ENCODE measurements at regions not wholly inside any gene's neighbourhood (a gene's known extent, or its start where the extent isn't known, plus 50 kb on each side); places are given as distances from the start of the nearest gene placed in this dataset.

DNA sequence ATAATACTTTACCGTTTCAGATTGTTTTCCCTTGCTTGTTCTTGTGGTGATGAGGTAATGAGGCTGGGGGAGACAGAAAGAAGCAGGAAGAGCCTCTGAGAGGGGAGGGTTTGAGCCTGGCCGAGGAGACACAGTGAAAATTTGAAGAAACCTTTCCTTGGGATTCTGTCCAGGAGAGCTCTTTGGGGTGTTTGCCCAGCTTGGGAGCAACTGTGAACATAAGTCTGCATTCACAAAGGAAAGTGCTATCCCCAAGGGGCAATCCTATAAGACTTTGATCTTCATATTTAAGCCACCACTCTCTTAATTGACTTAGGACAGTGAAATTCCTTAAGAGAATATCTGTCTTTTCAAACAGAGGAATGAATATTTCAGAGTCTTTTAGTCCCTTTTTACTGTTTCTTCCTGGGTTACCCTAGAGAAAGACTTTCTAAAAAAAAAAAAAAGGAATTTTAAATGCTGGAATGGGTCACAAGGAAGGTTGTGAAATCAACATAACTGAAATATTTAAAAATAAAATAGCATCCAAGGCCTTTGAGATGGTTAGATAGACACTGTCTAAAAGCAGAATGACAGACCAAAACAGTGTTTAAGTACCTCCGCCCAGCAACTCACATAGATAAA, 52.5 kb upstream of the STAM2 start:
- peak; percentile 8 for DNase-seq (ENCODE audit: low read depth, low spot score)

DNA sequence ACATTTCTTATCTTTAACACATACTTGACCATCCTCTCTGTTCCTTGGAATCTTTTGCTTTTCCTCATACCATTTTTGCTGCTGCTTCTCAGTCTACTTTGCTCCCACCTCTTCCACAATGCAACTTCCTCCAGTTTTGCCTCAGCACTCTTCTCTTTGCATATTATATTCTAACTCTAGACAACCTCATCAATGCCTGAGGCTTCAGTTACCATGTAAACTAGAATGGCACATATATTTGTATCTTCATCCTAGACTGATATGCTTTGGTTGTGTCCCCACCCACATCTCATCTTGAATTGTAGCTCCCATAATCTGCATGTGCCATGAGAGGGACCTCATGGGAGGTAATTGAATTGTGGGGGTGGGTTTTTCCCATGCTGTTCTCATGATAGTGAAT, 55.9 kb upstream of the STAM2 start:
- DNase-seq (ENCODE audit: low read depth, low spot score), result no peak

DNA sequence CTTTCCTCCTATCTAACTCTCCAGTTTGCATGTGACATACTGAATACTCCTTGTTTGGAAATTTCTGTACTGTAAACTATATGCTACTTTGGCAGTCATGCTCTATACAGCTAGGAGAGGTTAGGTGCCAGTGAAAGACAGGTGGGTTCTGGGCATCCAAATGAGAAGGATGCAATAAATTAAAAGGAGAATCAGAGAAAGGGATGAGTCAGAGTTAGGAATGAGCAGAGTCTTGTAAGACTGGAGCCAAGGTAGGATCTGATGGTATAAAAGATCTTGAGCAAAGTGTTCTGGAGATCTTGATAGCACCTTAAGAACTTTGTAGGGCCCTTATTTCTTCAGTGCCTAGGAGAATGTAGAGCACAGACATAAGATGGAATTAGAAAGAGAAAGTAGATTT, 58.7 kb upstream of the STAM2 start:
- no peak for DNase-seq (ENCODE audit: low read depth, low spot score)

DNA sequence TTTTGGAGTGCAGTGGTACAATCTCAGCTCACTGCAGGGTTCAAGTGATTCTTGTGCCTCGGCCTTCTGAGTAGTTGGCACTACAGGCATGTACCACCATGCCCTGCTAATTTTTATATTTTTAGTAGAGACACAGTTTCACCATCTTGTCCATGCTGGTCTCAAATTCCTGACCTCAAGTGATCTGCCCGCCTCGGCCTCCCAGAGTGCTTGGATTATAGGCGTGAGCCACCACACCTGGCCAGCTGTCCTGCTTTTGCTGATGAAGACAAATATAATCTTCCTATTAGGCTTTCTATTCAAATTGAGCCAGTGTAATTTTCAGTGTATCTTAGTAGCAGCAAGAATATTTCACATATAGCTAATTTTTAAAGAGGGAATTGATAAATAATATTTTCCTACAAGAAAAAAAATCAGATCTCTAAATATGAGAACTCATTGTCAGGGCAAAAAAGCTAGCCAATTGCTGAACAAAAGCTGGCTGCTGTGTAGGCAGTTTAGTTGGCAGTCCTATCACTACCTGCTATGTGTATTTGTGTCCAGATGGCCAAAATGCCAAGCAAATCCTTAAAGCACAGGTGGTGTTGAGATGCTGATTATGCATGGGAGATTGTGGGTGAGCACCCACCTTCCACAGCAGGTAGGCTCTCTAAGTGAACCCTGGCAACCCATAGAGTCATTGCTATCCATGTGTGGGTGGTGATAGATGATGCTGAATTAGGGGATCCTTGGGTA, 60.8 kb upstream of the STAM2 start:
- DNase-seq (ENCODE audit: low read depth, low spot score), result no peak

DNA sequence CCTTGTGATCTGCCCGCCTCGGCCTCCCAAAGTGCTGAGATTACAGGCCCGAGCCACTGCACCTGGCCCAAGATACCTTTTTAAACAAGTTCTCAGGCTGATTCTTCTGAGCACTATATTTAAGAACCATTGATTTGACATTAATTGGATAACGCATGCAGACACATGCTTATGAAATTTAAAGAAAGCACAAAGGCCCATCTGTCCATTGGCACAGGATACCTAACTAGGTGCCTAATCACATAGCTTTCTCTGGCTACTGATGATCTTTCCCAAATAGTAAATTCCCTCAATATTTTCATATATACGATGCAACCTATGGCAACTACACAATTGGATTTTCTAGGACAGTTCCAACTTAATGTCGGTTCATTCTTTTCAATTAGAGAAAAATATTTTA, 62.5 kb upstream of the STAM2 start:
- DNase-seq (ENCODE audit: low read depth, low spot score), result no peak

DNA sequence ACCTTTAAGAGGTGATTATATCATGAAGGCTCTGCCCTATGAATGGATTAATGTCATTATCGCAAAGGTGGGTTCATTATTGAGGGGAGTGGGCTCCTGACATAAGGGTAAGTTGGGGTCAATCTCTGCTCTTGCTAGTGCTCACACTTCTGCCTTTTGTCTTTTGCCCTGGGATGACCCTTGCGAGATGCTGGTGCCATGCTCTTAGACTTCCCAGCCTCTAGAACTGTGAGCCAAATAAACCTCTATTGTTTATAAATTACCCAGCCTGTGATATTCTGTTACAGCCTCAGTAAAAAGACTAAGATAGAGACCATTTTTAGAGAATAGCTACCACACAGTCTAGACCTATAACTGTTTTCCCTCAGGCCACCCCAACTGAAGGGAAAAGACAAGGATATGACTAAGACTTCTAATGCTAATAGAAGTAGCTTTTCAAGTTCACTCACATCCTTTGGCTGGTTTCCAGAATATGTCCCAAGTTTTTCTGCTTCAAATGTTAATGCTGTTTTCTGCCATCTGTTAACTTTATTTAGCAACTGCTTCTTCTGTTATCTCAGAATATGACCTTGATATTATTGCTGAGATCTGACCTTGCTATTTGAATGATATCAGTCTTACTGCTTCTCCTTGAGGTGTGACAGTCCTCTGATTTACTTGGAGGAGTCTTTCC, 65.1 kb upstream of the STAM2 start:
- no peak for DNase-seq (ENCODE audit: low read depth, low spot score)

DNA sequence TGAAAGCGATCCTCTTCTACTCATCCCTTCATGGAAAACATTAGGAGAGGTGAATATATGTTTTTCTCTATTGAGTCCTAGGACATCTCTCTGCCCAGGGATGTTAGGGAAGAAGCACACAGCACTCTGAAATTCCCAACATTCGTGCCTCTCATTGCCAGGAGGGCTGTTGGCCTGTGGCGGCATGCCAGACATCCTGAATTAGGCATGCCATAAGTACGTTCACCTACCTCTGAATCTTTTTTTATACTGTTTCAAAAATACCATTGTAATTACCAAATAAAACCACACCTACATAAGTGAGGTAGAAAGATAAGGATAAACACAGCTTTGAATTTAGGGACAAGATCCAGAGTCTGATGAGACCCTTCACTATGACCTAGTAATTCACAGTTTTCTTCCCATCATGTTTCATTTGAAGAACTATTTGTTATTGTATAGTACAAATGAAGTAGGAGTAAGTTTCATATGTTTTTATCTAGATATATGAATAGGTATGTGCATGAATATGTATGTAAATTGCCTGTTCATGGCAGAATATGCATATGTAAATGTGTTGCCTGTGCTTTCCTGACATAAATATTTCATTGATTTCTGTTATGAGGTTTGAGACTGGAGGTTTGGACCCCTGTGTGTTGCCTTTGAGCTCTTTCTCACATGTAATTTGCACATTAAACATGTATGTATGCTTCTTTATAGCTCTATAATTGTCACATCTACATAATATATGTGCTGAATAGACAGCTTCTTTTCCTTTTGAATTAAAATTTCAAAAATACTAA, 66.6 kb upstream of the STAM2 start:
- DNase-seq (ENCODE audit: low read depth, low spot score), result no peak

DNA sequence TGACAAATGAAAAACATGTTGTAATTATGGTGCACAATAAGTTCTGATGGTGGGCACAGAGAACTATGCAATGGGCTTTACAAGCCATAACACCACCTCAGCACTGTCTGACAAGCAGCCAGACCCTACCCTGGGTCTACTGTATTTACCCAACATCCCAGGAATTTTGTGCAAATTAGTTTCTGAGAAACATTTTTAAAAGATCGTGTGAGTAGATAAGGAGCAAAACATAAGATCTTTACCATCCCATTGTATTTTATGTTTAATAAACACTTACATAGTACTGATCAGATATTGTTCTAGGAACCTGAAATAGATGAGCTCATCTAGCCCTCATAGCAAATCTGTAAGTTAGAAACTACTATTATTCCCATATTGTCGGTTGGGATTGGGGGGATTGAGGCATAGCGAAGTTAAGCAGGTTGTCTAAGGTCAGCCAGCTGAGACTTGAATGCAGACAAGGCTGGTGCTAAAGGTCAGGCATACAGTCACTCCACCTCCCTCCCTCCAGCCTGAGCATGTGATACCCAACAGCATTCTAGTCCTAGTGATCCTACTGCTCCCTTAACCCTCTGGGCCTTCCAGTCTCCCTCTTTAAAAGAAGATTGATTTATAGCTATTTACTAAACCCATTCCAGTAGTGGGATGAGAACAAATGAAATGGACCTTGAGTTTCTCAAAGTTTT, 67.4 kb upstream of the STAM2 start:
- no peak for DNase-seq (ENCODE audit: low read depth, low spot score)

DNA sequence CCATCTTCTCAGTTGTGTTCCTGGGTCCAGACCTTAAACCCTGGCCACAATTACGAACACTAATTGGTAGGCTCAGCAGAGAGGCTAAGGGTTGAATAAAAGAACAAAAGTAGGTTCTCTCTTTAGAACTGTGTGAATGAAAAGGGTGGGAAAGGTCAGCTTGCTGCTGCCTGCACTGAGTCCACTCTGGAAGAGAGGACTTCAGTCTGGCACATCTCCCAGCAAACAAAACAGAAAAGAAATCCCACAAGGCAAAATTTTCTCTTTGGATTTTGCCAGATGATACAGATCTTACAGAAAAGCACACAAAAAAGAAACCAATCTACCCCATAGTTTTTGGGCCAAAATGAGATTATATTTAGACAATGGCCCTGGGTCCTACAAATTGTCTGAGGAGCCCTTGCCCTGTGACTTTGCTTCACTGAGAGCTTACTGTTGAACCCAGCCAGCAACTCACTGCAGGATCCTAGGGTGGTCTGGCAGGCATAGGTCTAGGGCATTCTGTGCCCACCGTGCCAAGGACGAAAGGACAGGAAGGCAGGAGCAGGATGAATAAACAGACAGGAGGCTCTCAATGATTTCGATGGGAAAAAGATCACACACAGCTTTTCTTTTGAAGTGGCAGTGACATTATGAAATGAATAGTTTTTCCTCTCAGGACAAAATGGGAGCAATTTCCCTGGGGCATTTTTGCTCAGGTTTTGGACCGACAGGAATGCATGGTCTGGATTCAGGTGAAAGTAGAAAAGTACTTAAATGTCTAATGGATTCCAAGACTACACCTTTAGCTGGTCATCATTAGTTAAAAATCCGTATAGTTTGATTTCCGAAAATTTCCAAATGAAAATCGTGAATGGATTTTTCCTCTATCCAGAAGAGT, 68.4 kb upstream of the STAM2 start:
- peak; percentile 5 for DNase-seq (ENCODE audit: low read depth, low spot score)

DNA sequence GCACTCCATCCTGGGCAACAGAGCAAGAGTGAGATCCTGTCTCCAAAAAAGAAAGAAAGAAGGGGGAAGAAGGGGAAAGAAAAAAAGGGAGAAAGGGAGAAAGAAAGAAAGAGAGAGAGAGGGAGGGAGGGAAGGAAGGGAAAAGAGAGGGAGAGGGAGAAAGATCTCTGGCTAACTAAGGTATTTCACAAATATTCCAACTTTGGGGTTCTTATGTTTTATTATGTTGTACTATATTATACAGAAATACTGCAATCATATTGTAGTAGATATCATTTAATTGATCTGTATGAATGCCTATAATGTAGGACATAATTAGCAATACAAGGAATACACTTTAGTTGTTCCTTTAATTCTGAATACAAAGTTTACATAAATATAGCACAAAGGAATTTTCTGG, 70.1 kb upstream of the STAM2 start:
- no peak for DNase-seq (ENCODE audit: low read depth, low spot score)

DNA sequence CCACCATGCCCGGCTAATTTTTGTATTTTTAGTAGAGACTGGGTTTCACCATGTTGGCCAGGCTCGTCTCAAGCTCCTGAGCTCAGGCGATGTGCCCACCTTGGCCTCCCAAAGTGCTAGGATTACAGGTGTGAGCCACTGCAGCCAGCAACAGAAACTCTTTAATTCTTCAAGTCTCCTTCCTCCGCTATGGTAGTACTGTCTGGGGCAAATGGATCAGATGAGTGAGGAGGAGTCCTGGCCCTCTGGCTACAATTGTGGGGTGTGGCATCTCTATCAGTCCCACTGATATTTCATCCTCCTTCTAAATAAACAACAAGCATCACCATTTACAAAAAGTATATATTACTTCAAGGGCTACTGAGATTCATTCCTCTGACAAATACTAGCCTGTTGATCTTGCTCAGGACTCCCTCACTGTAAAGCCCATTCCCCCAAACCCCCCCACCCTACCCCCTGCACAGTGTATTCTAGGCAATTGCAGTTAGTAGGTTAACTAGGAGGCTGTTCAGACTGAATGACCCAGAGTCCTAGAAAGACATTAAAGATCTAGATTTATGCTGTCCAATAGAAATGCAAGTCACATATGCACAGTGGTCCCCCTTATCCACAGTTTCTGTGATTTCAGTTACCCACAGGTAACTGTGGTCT, 71.2 kb upstream of the STAM2 start:
- DNase-seq (ENCODE audit: low read depth, low spot score), result no peak

DNA sequence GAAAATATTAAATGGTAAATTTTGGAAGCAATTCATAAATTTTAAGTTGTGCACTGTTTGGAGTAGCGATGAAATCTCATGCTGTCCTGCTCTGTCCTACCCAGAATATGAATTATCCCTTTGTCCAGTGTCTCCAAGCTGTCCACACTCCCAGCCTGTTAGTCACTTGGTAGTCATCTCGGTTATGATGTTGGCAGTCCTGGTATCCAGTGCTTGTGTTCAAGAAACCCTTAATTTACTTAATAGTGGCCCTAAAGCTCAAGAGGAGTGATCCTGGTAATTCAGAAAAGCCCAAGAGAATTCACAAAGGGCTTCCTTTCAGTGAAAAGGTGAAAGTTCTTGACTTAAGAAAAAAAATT, 71.8 kb upstream of the STAM2 start:
- peak; percentile 47 for DNase-seq (ENCODE audit: low read depth, low spot score)

DNA sequence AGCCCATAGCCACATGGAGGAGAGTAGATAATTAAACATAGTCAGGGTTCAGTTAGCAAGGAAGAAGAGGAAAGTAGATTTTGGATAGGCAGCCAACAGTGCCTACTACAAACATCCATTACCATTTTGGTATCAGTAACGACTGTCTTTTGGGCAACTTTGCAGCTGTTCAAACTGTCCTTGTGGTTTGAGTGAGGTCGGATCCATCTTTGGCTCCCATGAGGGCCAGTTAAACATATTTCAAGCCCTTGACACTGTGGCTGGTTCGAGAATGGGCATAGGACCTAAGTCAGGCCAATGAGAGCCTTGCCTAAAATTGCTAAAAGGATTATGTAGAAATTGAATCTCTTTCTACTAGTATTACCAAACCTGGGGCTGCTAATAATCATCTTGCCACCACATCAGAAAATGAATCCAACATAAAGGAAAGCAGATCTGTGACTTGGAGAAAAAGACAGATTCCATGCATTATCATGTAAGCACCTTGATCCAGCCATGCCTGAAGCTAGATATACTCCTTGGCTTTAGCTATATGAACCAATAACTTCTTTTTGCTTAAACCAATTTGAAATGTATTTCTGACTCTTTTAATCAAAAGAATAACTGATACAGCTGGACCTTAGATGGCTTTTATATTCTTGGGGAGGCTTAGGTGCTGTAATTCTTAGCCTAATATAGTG, 75.0 kb upstream of the STAM2 start:
- DNase-seq (ENCODE audit: low read depth, low spot score), result no peak

DNA sequence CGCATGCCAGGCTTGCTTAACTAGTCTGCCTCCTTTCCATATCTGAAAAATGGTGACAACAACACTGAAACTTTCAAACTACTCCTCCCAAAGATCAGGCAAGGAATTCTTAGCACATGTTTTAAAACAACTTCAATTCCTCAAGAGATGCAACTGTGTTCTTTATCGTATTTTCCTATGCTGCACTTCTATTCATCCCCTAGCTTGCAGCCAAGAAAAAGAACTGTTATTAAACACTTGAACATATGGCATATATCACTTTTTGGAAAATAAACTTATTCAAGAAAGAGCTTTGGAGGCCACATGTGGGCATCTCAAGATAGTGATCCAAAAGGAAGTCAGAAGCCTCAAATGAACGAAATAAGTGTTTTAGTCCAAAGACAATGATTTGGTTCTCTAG, 75.6 kb upstream of the STAM2 start:
- no peak for DNase-seq (ENCODE audit: low read depth, low spot score)

DNA sequence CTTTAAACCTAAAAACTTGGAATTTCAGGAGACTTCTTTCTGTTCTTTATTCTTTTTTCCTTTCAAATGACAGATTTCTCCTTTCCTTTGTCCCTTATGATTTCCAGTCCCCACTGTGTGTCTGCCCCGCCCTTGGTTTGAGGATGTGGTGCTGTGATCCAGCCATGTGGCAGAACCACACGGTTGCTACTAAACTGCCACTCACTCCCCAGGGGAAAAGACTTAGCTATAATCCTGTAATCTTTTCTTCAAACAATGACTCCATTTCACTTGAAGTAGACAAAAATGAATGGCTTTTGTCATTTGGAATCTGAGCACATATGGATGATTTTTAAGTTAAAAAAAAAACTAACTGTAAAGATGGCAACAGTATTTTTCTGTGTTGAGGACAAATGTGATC, 76.2 kb upstream of the STAM2 start:
- no peak for DNase-seq (ENCODE audit: low read depth, low spot score)

DNA sequence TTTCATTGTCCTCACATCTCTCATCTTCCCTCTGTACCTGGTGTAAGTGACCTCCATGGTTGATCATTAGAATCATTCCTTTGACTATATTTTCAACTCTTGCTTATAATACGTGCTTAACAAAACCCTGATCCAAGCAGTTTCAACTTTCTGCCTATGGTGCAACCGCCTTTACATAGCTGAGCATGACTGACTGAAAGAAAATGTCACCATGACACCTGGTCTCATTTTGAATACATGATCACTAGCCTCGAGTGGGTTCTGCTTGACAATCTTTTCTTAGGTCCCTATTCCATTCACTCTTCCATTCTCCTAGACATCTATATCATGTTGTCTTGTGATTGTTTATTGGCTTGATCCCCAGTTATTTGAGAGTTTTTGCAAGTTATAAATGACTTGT, 78.9 kb upstream of the STAM2 start:
- no peak for DNase-seq (ENCODE audit: low read depth, low spot score)

DNA sequence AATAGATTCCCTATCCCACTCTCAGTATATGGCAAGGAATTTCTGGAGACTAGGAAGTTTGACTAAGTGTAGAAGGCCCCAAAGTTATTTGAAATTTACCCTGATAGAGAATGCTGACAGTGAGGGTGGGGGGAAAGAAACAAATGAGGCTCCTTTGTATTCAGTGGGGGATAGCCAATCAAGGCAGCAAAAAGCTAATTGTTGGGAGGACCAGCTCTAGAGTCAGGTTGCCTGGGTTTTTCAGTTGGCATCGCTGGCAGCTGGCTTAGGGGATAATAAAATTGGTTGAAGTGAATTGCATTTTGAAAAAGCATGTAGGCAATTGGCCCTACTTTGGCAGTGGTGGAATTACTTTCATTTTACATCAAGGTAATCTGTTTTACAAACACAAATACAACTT, 79.4 kb upstream of the STAM2 start:
- DNase-seq (ENCODE audit: low read depth, low spot score), result no peak

DNA sequence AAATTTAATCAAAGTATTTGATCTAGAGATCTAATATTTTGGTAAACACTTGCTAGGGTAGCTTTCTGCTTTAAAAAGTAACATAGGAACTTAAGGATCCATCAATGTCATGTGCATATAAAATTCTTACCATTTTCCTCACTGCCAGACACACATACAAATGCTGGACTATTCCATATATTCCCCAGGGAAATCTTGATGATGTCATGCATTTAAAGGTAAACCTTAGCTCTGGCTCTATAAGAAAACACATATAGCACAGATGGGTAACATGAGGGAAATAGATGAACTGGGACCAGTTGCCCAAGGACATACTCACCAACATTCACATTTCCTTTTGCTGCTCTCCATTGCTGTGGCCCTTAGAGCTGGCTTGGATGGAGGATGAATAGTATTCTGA, 79.1 kb upstream of the FMNL2 start:
- no peak for DNase-seq (ENCODE audit: low read depth, low spot score)

DNA sequence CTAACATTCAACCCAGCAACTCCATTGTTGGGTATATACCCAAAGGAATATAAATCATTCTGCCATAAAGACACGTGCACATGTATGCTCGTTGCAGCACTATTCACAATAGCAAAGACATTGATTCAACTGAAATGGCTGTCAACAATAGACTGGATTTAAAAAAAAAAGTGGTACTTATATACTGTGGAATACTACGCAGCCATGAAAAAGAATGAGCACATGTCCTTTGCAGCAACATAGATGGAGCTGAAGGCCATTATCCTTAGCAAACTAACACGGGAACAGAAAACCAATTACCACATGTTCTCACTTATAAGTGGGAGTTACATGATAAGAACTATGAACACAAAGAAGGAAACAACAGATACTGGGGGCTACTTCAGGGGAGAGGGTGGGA, 74.0 kb upstream of the FMNL2 start:
- DNase-seq (ENCODE audit: low read depth, low spot score), result no peak

DNA sequence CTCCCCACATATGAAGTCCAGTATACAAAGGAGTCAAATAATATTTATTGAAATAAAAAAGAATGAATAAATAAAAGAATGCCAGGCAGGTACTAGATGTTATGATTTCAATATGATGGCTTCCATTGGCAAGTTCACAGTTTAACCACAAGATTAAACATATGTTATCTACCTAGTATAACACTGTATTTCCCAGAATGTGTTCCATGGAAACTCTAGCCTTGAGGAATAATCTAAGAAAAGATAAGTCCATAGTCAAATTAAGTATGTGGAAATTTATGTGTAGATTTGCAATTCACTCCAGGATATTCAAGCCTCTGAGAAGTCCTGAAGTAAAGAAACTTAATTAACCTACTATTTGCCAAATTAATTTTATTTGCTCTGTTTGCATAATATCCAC, 71.1 kb upstream of the FMNL2 start:
- DNase-seq (ENCODE audit: low read depth, low spot score), result no peak

All from astrocyte of the hippocampus (primary cell).